NB4 (cell line): ENCODE measurements at regions not wholly inside any gene's neighbourhood (a gene's known extent, or its start where the extent isn't known, plus 50 kb on each side); places are given as distances from the start of the nearest gene placed in this dataset.

Source experiments
- DNase-seq: peaks from one replicate; pipeline ENCODE4 v3.0.0; 2010; ENCODE audit warnings: low read depth
- H3K4me3 ChIP-seq: one replicate; pipeline ENCODE4 v1.5.1; 2011; ENCODE audit warnings: mild to moderate bottlenecking, low read depth, low read length, moderate library complexity
- MAX ChIP-seq: IDR thresholded peaks from 2 replicates; pipeline ENCODE4 v1.6.1; 2011; ENCODE audit warnings: low read depth, low read length
- MYC ChIP-seq: IDR thresholded peaks from 2 replicates; pipeline ENCODE4 v1.6.1; 2011; ENCODE audit warnings: low read depth, low read length
- POLR2A ChIP-seq: IDR thresholded peaks from 2 replicates; pipeline ENCODE4 v1.6.1; 2011; ENCODE audit warnings: mild to moderate bottlenecking; ENCODE audit not compliant: insufficient read length; ENCODE audit errors: extremely low read depth
- TF ChIP-seq, protein P1 (sequence below): IDR thresholded peaks from one replicate; pipeline ENCODE4 v1.5.1; 2012; ENCODE audit warnings: low read depth, low read length

DNA sequence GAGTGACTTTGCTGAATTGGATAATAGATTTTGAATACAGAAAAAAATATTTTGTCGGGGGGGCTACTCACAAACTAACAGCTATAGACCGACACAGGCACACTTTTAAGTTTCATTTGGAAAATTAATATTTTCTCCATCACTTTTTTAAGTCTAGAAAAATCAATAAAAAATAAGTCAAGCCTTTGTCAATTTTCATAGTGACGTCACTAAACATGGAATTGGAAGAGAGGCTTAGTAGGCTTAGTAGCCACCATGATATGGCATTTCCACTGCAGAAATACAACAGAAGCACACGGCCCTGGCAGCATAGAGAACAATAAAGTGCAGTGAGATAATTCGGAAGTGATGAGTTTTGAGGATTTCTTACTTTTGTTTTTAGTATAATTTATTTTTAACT is 357.2 kb downstream of the RPS24 start:
- DNase-seq: no peak
- TF ChIP-seq, protein P1, sequence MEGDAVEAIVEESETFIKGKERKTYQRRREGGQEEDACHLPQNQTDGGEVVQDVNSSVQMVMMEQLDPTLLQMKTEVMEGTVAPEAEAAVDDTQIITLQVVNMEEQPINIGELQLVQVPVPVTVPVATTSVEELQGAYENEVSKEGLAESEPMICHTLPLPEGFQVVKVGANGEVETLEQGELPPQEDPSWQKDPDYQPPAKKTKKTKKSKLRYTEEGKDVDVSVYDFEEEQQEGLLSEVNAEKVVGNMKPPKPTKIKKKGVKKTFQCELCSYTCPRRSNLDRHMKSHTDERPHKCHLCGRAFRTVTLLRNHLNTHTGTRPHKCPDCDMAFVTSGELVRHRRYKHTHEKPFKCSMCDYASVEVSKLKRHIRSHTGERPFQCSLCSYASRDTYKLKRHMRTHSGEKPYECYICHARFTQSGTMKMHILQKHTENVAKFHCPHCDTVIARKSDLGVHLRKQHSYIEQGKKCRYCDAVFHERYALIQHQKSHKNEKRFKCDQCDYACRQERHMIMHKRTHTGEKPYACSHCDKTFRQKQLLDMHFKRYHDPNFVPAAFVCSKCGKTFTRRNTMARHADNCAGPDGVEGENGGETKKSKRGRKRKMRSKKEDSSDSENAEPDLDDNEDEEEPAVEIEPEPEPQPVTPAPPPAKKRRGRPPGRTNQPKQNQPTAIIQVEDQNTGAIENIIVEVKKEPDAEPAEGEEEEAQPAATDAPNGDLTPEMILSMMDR: no peak
- TF ChIP-seq MAX: no peak
- no peak for TF ChIP-seq MYC
- TF ChIP-seq POLR2A: no peak
- no peak overlapping the region for H3K4me3 ChIP-seq

DNA sequence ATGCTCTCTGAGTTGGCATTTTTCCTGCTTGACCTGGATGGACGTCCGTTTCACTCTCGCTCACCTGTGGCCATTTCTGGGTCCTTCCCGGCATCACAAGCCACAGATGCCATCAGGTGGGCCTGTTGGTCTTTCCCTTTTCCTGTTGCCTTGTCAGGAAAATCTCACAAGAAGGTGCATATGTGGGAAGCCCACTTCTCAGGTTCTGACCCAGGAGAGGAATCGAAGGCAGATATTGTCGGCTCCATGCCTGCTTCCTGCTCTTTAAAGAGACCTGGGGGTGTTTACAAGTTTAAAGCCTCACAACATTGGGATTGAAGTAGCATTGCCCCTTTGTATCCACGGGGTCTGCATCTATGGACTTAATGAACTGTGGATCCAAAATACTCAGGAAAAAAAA is 357.9 kb downstream of the RPS24 start:
- TF ChIP-seq MAX: no peak
- no peak for TF ChIP-seq POLR2A
- TF ChIP-seq MYC: no peak
- TF ChIP-seq, protein P1: no peak
- DNase-seq: no peak

GRCh38 chr10:78392197-78392596 is 358.5 kb downstream of the RPS24 start:
- no peak overlapping the region for H3K4me3 ChIP-seq
- TF ChIP-seq, protein P1: no peak
- TF ChIP-seq POLR2A (no peak), MAX (no peak), MYC (no peak)
- DNase-seq: no peak

More for the DNA sequence above, 357.9 kb downstream of the RPS24 start:
- no peak overlapping the region for H3K4me3 ChIP-seq

DNA sequence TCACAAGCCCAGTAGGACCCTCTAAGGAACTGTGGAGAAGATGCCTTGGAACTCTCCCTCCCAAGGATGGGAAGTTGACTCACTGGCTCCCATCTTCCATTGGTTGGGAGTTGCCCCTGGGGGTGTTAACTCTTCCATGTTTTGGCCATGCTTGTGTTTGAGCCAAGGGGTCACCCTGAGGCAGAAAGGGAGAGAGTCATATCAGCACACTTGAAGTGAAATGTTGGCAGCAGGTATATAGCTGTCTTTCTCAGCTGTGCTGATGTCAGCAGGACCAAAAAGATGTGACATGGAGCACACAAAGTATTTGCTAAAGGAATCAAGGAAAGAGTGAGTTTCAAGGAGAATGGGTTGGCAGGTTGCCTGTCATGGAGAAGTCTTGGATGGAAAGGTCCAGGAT is 359.4 kb downstream of the RPS24 start:
- TF ChIP-seq, protein P1: no peak
- TF ChIP-seq MAX (no peak), POLR2A (no peak), MYC (no peak)
- no peak overlapping the region for H3K4me3 ChIP-seq
- no peak for DNase-seq

GRCh38 chr10:78394047-78394446 is 360.4 kb downstream of the RPS24 start:
- DNase-seq: no peak
- TF ChIP-seq MYC (no peak), POLR2A (no peak), MAX (no peak)
- TF ChIP-seq, protein P1: no peak

GRCh38 chr10:78395162-78395561 is 361.5 kb downstream of the RPS24 start:
- H3K4me3 ChIP-seq: no peak overlapping the region
- DNase-seq: no peak
- TF ChIP-seq, protein P1: no peak
- TF ChIP-seq MAX (no peak), POLR2A (no peak), MYC (no peak)

More at GRCh38 chr10:78394047-78394446, 360.4 kb downstream of the RPS24 start:
- H3K4me3 ChIP-seq: no peak overlapping the region
